Panc1 (cell line): ENCODE measurements at regions not wholly inside any gene's neighbourhood (a gene's known extent, or its start where the extent isn't known, plus 50 kb on each side); places are given as distances from the start of the nearest gene placed in this dataset.

Source experiments
- ATAC-seq: fragments of 200-7000 bp; cut with Tn5 transposase; 2 replicates; pipeline ENCODE4 v1.9.1; 2020; ENCODE audit warnings: mild to moderate bottlenecking, moderate library complexity
- BruUV-seq: library from RNA; stranded (reverse); fragments of 400-500 nt; replicated peaks from 2 replicates; lab custom pipeline; 2021; lab: Mats Ljungman, UMichigan
- CTCF ChIA-PET: fragments of 300-600 bp; sonication (Branson Sonifier 250); formaldehyde crosslinking; loops from one replicate; lab custom pipeline; 2022; ENCODE audit warnings: antibody characterized with exemption; lab: Charles Lee
- POLR2A ChIA-PET: fragments of 300-600 bp; sonication (Branson Sonifier 250); formaldehyde crosslinking; loops from one replicate; lab custom pipeline; 2022; ENCODE audit warnings: antibody characterized with exemption; lab: Charles Lee
- DNase-seq: peaks from one replicate; pipeline ENCODE4 v3.0.0-alpha.2; 2010; ENCODE audit warnings: low read depth, low spot score
- H3K27ac ChIP-seq: 2 replicates; pipeline ENCODE4 v1.5.1; 2011; ENCODE audit warnings: mild to moderate bottlenecking, low read length, inconsistent platforms
- H3K27me3 ChIP-seq: fragments of 200-500 bp; sonication (Bioruptor generic); 2 replicates; pipeline ENCODE4 v1.6.0; 2014; ENCODE audit warnings: low read length, inconsistent platforms; ENCODE audit not compliant: control insufficient read depth, insufficient read depth
- H3K36me3 ChIP-seq: fragments of 200-500 bp; sonication (Bioruptor generic); 2 replicates; pipeline ENCODE4 v1.5.1; 2014; ENCODE audit warnings: inconsistent platforms, mild to moderate bottlenecking, low read length, moderate library complexity; ENCODE audit not compliant: control insufficient read depth, insufficient read depth
- H3K4me1 ChIP-seq: 2 replicates; pipeline ENCODE4 v1.5.1; 2011; ENCODE audit warnings: inconsistent platforms, mild to moderate bottlenecking, low read length, moderate library complexity; ENCODE audit not compliant: control insufficient read depth, insufficient read depth
- H3K4me3 ChIP-seq, 2 experiments: 2 replicates each; pipeline ENCODE4 v1.5.1; 2011 to 2012; ENCODE audit warnings: low read depth in 2 of 2, low read length in 2 of 2, mild to moderate bottlenecking in 2 of 2, inconsistent platforms in 1 of 2, moderate library complexity in 1 of 2
- H3K9me3 ChIP-seq: fragments of 200-500 bp; sonication (Bioruptor generic); 2 replicates; pipeline ENCODE4 v1.5.1; 2014; ENCODE audit warnings: low read depth, mild to moderate bottlenecking, inconsistent platforms, low read length, moderate library complexity; ENCODE audit not compliant: control insufficient read depth, insufficient read depth
- CTCF ChIP-seq: fragments of 450-650 bp; IDR thresholded peaks from 2 replicates; pipeline ENCODE4 v1.5.1; 2017; ENCODE audit warnings: mild to moderate bottlenecking
- POLR2AphosphoS5 ChIP-seq: IDR thresholded peaks from 2 replicates; pipeline ENCODE4 v1.6.1; 2012; ENCODE audit warnings: mild to moderate bottlenecking, low read depth, low read length, moderate library complexity
- REST ChIP-seq, 2 experiments: IDR thresholded peaks; 2 replicates each; pipeline ENCODE4 v1.6.1; 2011 to 2012; ENCODE audit warnings: low read depth in 2 of 2, control low read depth in 1 of 2, low read length in 1 of 2, mild to moderate bottlenecking in 1 of 2, moderate library complexity in 1 of 2; ENCODE audit not compliant: insufficient read depth in 1 of 2
- SIN3A ChIP-seq: IDR thresholded peaks from 2 replicates; pipeline ENCODE4 v1.6.1; 2012; ENCODE audit warnings: low read depth, mild to moderate bottlenecking, low read length, moderate library complexity, borderline replicate concordance; ENCODE audit not compliant: insufficient read depth
- TCF7L2 ChIP-seq: IDR thresholded peaks from 2 replicates; pipeline ENCODE4 v1.6.1; 2011; ENCODE audit warnings: mild to moderate bottlenecking, low read depth, low read length, inconsistent platforms
- in situ Hi-C: cut with HindIII; loops from 2 replicates; pipeline ENCODE4 v1.10.0; 2016; ENCODE audit warnings: low sequenced_read_pairs, low pct_unique_long_range_greater_than_20kb
- intact Hi-C: fragments of 100-400 bp; cut with micrococcal nuclease; formaldehyde crosslinking; loops from one replicate; pipeline ENCODE4 v1.10.0; 2022; ENCODE audit not compliant: unreplicated experiment

- Histone ChIP-seq H3K9me3 (no peaks in the 10 kb centered on the region), H3K36me3 (no peaks in the 10 kb centered on the region), H3K27me3 (peaks cover 9% of the 10 kb centered on the region), H3K27ac (no peak overlapping the region), H3K4me3 (peak overlapping the region; percentile 43 to 56), H3K4me1 (0 out of 2 replicates have a peak, but pooled peaks cover 2% of the 10 kb centered on the region)
- no peak for DNase-seq
- no peak for ATAC-seq
- in situ Hi-C loops (no loop called here), intact Hi-C loops (no loop called here)
- no TSS peak for BruUV-seq
- POLR2A ChIA-PET = no interaction called here
- TF ChIP-seq CTCF (no peak), POLR2AphosphoS5 (no peak), TCF7L2 (no peak), REST (IDR thresholded peaks at IDR 0.05; ENCODE audit: insufficient read depth in 1 of 2, low read depth in 2 of 2, low read length in 1 of 2) (no peak), SIN3A (no peak)
- CTCF ChIA-PET = interaction anchor here (0.6 kb wide), 1 partner anchor 1867 kb away, joined by 4 read pairs; no protein-coding TSS in a partner anchor
Measured at GRCh38 chr3:168250415-168250861, 154.7 kb upstream of the GOLIM4 start.

GRCh38 chr3:168249550-168250414, 154.1 kb upstream of the GOLIM4 start:
- H3K27me3 ChIP-seq = peaks cover 9% of the 10 kb centered on the region
- intact Hi-C loops = no loop called here

More at GRCh38 chr3:168249550-168250414, 154.1 kb upstream of the GOLIM4 start:
- Histone ChIP-seq H3K36me3 (no peaks in the 10 kb centered on the region), H3K4me3 (peak overlapping the region; percentile 43 to 56), H3K4me1 (0 out of 2 replicates have a peak, but pooled peaks cover 2% of the 10 kb centered on the region), H3K27ac (no peak overlapping the region), H3K9me3 (no peaks in the 10 kb centered on the region)
- in situ Hi-C loops = no loop called here
- BruUV-seq = no TSS peak
- ChIA-PET POLR2A (no interaction called here), CTCF (interaction anchor here (0.6 to 0.7 kb wide), 2 partner anchors 38 to 163 kb away, joined by 3 to 6 read pairs; no protein-coding TSS in a partner anchor)
- TF ChIP-seq SIN3A (0 out of 2 replicates have a peak, but pooled peaks have one; percentile 33), POLR2AphosphoS5 (no peak), CTCF (peak; percentile 82), TCF7L2 (no peak), REST (IDR thresholded peaks at IDR 0.05; ENCODE audit: insufficient read depth in 1 of 2, low read depth in 2 of 2, low read length in 1 of 2) (no peak)
- peak; percentile 97 for ATAC-seq
- no peak for DNase-seq
